GM20000 (cell line): ENCODE measurements at regions not wholly inside any gene's neighbourhood (a gene's known extent, or its start where the extent isn't known, plus 50 kb on each side); places are given as distances from the start of the nearest gene placed in this dataset.
"Not testable (repeated sequence)": the region's sequence is repeated elsewhere in the genome, so short reads cannot be mapped to it uniquely, and the experiment has no call there.

Experiments used
- DNase-seq: peaks from one replicate; pipeline ENCODE4 v3.0.0; 2012; ENCODE audit warnings: low spot score
- TF ChIP-seq, protein P1 (sequence below): IDR thresholded peaks from 2 replicates; pipeline ENCODE4 v1.5.1; 2012; ENCODE audit warnings: mild to moderate bottlenecking, control low read depth; ENCODE audit errors: extremely low read depth, missing control alignments

DNA sequence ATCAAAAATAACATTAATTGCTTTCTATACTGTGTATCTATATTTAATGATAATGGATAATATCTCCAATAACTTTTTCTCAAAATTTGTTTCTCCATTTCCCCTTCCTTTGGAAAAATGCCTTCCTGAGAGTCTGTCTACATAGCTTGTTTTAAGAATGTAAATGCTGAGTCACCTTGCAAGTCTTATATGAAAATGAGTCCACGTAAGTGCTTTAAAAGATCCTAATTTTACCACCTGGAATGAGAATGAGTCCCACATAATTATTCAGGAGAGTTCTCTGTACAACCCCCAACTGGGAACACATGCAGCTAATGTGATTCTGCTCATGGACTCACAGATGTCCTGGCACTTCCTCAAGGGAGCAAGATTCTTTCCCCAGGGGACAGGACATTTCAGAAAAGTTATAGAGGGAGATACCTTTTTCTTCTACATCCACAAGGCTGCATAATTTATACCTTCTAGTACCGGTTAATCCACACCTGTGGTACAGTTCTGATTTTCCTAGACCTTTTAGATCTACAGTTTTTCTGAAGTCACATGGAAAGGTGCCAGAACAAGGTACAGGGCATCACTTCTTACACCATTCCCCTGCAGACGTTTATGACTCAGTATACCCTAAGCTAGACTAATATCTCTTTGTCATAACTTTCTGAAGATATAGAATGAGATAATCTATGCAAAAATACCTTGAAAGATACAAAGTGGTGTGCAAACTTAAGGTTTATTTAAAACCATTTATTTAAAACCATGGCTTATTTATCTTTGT, 314.1 kb downstream of the CETN3 start:
- no peak for DNase-seq
- TF ChIP-seq, protein P1, sequence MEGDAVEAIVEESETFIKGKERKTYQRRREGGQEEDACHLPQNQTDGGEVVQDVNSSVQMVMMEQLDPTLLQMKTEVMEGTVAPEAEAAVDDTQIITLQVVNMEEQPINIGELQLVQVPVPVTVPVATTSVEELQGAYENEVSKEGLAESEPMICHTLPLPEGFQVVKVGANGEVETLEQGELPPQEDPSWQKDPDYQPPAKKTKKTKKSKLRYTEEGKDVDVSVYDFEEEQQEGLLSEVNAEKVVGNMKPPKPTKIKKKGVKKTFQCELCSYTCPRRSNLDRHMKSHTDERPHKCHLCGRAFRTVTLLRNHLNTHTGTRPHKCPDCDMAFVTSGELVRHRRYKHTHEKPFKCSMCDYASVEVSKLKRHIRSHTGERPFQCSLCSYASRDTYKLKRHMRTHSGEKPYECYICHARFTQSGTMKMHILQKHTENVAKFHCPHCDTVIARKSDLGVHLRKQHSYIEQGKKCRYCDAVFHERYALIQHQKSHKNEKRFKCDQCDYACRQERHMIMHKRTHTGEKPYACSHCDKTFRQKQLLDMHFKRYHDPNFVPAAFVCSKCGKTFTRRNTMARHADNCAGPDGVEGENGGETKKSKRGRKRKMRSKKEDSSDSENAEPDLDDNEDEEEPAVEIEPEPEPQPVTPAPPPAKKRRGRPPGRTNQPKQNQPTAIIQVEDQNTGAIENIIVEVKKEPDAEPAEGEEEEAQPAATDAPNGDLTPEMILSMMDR: no peak

DNA sequence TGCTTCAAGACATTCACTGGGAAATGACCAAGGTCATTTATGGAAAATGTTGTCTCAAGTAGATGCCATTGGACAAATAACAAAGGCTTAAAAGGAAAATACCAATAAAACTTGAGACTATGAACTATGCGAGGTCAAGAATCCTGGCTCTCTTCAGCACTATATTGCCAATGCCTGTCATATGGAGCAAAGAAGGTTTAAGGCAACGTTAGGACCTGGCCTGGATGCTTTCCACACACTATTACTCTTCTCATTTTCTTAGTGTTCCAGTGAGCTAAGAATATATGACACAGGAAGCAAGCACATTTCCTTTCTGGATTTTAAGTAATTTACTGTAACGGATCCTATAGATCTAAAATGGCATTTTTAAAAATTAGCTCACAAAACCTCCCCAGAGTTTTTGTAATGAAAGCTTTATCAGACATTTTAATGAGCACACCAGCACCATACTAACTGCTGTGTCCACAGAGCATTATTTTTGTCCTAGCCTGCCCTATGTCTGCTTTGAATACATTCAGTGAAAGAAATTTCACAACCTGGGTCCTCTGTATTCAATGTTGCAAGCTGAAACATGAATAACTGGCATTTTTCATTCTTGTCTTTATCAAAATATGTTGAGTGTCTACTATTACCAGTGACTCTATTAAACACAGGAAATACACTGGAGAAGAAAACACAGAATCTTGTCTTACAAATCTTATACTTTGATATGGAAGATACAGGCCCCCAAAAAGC, 315.6 kb downstream of the CETN3 start:
- no peak for DNase-seq
- TF ChIP-seq, protein P1: no peak

DNA sequence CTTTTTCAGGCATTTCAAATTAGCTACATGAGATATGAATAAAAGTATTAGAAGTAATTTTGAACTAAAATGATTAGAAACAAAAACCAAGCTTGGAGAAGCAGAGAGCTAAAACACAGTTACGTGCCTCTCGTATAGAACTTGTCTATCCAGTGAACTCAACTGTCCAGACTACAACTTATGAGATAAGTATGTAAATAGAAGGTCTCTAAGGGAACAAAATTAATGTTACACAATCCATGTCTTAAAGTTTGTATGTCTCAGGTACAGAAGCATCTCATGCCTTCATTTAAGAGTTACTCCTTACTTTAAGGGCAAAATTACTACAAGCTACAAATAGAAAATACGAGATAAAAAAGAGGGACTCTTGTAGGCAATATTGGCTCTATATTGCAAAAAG, 316.8 kb downstream of the CETN3 start:
- TF ChIP-seq, protein P1: no peak
- DNase-seq: no peak

DNA sequence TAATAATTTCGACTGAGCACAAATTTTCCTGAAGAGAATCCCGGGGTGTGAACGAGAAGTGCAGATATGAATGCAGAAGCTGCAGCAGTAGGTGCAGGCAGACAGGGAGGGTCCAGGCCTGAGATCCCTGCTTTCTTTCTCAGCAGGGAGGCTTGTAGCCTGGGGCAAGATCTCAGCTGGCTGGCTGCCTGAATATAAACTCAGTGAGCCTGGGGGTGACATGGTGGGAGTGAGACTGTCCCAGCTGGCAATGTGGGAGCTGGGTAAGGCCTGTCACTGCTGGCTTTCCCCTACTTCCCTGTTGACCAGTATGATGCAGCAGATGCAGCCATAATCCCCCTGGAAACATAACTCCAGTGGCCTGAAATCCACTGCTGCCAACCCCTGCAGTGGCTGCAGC, 325.2 kb downstream of the CETN3 start:
- TF ChIP-seq, protein P1: no peak
- no peak for DNase-seq

DNA sequence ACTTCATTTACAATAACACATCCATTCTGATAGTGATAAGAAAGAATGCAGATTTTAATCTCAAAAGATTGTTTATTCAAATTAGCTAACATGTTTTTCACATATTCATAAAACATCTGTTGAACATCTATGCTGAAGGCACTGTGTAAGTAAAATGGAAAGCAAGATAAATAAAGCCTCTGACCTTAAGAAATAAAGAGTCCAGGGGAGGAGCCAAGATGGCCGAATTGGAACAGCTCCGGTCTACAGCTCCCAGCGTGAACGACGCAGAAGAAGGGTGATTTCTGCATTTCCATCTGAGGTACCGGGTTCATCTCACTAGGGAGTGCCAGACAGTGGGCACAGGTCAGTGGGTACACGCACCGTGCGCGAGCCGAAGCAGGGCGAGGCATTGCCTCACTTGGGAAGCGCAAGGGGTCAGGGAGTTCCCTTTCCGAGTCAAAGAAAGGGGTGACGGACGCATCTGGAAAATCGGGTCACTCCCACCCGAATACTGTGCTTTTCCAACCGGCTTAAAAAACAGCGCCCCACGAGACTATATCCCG, 336.5 kb downstream of the CETN3 start:
- DNase-seq: not testable (repeated sequence)

DNA sequence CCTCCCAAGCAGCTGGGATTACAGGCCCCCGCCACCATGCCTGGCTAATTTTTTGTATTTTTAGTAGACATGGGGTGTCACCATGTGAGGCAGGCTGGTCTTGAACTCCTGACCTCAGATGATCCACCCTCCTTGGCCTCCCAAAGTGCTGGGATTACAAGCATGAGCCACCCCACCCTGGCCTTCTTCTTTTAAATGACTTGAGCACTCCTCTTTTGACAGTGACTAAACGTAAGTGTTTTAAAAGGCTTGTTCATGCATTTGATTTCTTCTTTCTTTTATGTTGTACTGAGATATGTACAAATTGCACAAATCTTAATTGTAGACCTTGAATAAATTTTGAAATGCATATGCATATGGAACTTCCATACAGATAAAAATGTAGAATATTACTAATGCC, 337.9 kb downstream of the CETN3 start:
- no peak for DNase-seq
- TF ChIP-seq, protein P1: no peak

DNA sequence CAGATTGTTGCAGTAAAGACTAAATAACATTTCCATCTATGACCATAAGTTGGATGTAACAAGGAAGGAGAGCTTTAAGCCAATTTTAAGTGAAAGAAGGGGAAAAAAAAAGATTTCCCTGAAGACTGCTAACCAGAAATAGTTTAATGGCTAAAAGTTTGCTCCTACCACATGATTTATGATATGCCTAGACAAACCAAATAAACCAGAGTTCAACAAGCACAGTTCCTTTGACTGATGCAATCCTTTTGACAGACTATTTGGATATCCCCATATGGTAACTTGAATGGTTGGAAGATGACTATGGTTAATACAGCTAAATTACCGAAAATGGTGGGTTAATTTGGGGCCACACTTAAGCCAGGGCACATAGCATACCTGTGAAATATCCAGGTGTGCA, 338.5 kb downstream of the CETN3 start:
- TF ChIP-seq, protein P1: no peak
- DNase-seq: no peak
